ENCODE measurements at regions not wholly inside any gene's neighbourhood (a gene's known extent, or its start where the extent isn't known, plus 50 kb on each side); places are given as distances from the start of the nearest gene placed in this dataset.

DNA sequence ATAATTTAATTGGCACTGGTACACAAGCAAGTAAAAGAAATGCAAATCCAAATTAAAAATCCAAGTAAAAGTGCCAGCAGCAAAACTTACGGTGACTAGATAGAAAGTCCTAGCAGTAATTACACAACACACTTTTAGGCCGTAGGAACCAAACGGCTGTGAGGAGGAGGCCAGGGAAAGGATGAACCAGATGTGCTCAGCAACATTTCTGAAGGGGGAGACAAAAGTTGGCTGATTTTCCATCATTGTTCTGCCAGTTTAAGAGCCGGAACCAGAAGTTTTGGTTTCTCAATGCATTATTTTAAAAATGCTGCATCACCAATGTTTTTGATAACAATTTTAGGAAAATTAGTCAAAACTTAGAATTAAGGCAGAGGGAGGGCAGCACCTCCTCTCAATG is 68.7 kb upstream of the ENPP6 start:
- TF ChIP-seq, protein P1, sequence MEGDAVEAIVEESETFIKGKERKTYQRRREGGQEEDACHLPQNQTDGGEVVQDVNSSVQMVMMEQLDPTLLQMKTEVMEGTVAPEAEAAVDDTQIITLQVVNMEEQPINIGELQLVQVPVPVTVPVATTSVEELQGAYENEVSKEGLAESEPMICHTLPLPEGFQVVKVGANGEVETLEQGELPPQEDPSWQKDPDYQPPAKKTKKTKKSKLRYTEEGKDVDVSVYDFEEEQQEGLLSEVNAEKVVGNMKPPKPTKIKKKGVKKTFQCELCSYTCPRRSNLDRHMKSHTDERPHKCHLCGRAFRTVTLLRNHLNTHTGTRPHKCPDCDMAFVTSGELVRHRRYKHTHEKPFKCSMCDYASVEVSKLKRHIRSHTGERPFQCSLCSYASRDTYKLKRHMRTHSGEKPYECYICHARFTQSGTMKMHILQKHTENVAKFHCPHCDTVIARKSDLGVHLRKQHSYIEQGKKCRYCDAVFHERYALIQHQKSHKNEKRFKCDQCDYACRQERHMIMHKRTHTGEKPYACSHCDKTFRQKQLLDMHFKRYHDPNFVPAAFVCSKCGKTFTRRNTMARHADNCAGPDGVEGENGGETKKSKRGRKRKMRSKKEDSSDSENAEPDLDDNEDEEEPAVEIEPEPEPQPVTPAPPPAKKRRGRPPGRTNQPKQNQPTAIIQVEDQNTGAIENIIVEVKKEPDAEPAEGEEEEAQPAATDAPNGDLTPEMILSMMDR (IDR thresholded peaks at IDR 0.05) = no peak
- no peak for TF ChIP-seq POLR2A (IDR thresholded peaks at IDR 0.05)
